Endothelial cell of umbilical vein (primary cell): ENCODE measurements at regions not wholly inside any gene's neighbourhood (a gene's known extent, or its start where the extent isn't known, plus 50 kb on each side); places are given as distances from the start of the nearest gene placed in this dataset.

Experiments used
- EZH2 ChIP-seq: IDR thresholded peaks from 2 replicates; pipeline ENCODE4 v1.6.1; 2012; ENCODE audit warnings: borderline replicate concordance, low read depth, mild to moderate bottlenecking, moderate library complexity, low read length, inconsistent platforms; ENCODE audit not compliant: severe bottlenecking
- GATA2 ChIP-seq: IDR thresholded peaks from 2 replicates; pipeline ENCODE4 v1.7.0; 2011; ENCODE audit warnings: low read depth, mild to moderate bottlenecking, moderate library complexity, mixed read lengths, low read length; ENCODE audit not compliant: insufficient read length, insufficient read depth
- POLR2A ChIP-seq: IDR thresholded peaks from 2 replicates; pipeline ENCODE4 v1.6.1; 2012; ENCODE audit warnings: low read depth, mild to moderate bottlenecking, control low read depth, low read length
- POLR2AphosphoS5 ChIP-seq: IDR thresholded peaks from 2 replicates; pipeline ENCODE4 v1.6.1; 2012; ENCODE audit warnings: low read depth, mild to moderate bottlenecking, control low read depth, low read length, moderate library complexity; ENCODE audit not compliant: insufficient read depth
- TF ChIP-seq, protein P1 (sequence below), 2 donors: IDR thresholded peaks; 1 replicate in 1 of 2; 2 replicates in 1 of 2; pipeline ENCODE4 v1.5.1; 2011; ENCODE audit warnings: low read length in 2 of 2, mild to moderate bottlenecking in 2 of 2, moderate library complexity in 2 of 2, control low read depth in 1 of 2, inconsistent platforms in 1 of 2, low read depth in 1 of 2; ENCODE audit not compliant: insufficient read depth in 1 of 2; ENCODE audit errors: extremely low read depth in 1 of 2

DNA sequence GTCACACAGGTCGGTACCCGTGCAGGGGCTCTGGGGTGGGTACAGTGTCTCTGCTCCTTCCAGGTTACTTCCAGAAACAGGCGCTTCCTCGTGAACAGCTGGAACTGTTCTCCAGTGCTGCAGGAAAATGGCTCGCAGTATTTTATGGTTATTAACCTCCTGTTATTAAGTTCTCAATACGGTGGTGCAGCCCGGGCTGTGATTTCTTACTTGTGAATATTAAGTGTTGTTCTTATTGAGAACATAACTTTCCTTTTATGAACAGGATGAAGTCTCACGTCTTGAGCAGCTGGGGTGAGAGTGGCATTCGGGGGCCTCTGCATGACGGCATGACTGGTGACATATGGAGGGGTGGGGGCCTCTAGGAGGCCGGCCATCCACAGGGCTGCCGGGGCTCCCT is 430.8 kb downstream of the GLRX3 start:
- TF ChIP-seq POLR2AphosphoS5 = no peak
- no peak for TF ChIP-seq POLR2A
- TF ChIP-seq EZH2 = no peak
- TF ChIP-seq GATA2 = no peak
- TF ChIP-seq, protein P1, sequence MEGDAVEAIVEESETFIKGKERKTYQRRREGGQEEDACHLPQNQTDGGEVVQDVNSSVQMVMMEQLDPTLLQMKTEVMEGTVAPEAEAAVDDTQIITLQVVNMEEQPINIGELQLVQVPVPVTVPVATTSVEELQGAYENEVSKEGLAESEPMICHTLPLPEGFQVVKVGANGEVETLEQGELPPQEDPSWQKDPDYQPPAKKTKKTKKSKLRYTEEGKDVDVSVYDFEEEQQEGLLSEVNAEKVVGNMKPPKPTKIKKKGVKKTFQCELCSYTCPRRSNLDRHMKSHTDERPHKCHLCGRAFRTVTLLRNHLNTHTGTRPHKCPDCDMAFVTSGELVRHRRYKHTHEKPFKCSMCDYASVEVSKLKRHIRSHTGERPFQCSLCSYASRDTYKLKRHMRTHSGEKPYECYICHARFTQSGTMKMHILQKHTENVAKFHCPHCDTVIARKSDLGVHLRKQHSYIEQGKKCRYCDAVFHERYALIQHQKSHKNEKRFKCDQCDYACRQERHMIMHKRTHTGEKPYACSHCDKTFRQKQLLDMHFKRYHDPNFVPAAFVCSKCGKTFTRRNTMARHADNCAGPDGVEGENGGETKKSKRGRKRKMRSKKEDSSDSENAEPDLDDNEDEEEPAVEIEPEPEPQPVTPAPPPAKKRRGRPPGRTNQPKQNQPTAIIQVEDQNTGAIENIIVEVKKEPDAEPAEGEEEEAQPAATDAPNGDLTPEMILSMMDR (IDR thresholded peaks at IDR 0.05; ENCODE audit: extremely low read depth in 1 of 2, insufficient read depth in 1 of 2, low read depth in 1 of 2, low read length in 2 of 2) = no peak
